ENCODE measurements at regions not wholly inside any gene's neighbourhood (a gene's known extent, or its start where the extent isn't known, plus 50 kb on each side); places are given as distances from the start of the nearest gene placed in this dataset.

DNA sequence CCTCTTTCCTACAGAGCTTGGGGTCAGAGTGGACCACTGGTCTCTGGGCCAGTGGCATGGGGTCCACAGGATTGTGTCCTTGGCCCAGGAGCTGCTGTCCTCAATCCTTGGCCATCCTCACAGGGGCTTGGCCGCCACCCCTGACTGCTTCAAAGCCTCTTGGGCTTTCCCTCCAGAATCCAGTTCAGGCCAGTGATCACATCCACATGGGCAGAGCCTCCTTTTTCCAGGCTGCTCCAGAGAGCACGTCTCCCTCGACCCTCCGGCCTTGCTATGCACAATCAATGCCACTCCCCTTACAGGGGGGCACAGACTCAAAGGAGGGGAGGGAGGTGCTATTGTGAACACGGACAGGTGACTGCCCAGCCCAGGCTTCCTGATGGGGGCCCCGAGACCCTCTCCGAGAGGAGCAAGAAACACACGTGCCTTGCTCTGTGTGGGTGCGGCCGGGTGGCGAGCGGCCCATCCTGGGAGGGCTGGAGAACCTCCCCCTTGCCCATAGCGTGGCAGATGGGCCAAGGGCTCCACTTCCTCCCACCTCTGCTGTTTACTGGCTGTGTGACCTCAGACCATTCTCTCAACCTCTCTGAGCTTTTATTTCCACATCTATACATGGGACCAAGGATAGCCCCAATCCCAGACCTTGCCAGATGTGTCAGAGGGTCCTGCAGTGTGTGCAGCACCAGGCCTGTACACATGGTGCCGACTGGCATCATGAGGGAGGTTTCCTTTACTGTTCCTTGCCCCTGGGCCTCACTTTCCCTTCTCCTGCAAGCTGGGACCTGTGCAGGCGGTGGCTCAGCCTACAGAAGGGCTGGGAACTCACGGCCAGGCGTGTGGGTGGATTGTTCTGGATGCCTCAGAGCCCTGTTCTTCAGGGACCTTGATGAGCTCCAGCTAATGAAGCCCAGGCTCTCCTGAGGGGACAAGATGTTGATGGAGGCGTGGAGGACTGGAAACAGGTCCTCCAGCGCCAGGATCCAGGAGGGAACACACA is 229.0 kb upstream of the GSE1 start:
- TF ChIP-seq, protein P1, sequence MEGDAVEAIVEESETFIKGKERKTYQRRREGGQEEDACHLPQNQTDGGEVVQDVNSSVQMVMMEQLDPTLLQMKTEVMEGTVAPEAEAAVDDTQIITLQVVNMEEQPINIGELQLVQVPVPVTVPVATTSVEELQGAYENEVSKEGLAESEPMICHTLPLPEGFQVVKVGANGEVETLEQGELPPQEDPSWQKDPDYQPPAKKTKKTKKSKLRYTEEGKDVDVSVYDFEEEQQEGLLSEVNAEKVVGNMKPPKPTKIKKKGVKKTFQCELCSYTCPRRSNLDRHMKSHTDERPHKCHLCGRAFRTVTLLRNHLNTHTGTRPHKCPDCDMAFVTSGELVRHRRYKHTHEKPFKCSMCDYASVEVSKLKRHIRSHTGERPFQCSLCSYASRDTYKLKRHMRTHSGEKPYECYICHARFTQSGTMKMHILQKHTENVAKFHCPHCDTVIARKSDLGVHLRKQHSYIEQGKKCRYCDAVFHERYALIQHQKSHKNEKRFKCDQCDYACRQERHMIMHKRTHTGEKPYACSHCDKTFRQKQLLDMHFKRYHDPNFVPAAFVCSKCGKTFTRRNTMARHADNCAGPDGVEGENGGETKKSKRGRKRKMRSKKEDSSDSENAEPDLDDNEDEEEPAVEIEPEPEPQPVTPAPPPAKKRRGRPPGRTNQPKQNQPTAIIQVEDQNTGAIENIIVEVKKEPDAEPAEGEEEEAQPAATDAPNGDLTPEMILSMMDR (optimal IDR thresholded peaks at IDR 0.05 in 1 of 3, IDR thresholded peaks at IDR 0.05 in 1 of 3, conservative IDR thresholded peaks at IDR 0.05 in 1 of 3; ENCODE audit: extremely low read depth in 1 of 3, insufficient read depth in 2 of 3, low read length in 3 of 3) = no peak
- no peak for TF ChIP-seq EZH2 (IDR thresholded peaks at IDR 0.05; ENCODE audit: low read length)
